ENCODE measurements at regions not wholly inside any gene's neighbourhood (a gene's known extent, or its start where the extent isn't known, plus 50 kb on each side); places are given as distances from the start of the nearest gene placed in this dataset.

GRCh38 chrX:10040961-10041360, 73.8 kb downstream of the CLDN34 start:
- TF ChIP-seq SP1 (IDR thresholded peaks at IDR 0.05; ENCODE audit: low read depth, low read length) (no peak), CREM (IDR thresholded peaks at IDR 0.05; ENCODE audit: low read depth) (no peak), CTCF (IDR thresholded peaks at IDR 0.05 in 2 of 3, conservative IDR thresholded peaks at IDR 0.05 in 1 of 3; ENCODE audit: control insufficient read depth in 2 of 3, extremely low read depth in 1 of 3, insufficient read depth in 1 of 3, low read depth in 3 of 3, low read length in 3 of 3) (no peak), NRF1 (conservative IDR thresholded peaks at IDR 0.05; ENCODE audit: low read depth, low read length) (no peak), BMI1 (IDR thresholded peaks at IDR 0.05; ENCODE audit: borderline replicate concordance) (no peak), ZZZ3 (IDR thresholded peaks at IDR 0.05; ENCODE audit: control insufficient read depth, insufficient read length, low read depth) (no peak)

Data from GM12878 (cell line).